ENCODE measurements at regions not wholly inside any gene's neighbourhood (a gene's known extent, or its start where the extent isn't known, plus 50 kb on each side); places are given as distances from the start of the nearest gene placed in this dataset.

DNA sequence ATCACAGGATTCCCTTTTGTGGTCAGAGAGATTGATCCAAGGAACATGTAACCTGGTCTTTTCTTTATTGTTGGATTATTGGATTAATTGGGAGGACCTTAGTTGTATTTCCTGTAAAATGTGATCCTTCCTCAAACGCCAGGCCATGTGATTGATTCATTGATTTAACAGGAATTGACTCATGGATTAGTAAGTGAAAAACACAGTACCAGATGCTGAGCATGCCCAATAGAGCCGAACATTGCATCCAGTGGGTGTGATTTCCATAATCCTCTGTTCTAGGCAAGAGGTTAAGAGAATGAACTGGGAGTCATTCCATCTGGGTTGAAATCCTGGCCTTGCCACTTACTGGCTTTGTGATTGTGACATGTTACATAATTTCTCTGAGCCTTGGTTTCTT is 522.3 kb downstream of the MAT2B start:
- no peak for FAIRE-seq
- Histone ChIP-seq H3K4me2 (ENCODE audit: control insufficient read depth, extremely low read depth, insufficient read depth, low read depth, low read length) (no peak overlapping the region), H2AFZ (ENCODE audit: control insufficient read depth, low read length) (no peak overlapping the region), H3K79me2 (ENCODE audit: control insufficient read depth, insufficient read depth, low read length) (no peaks in the 10 kb centered on the region), H3K4me3 (ENCODE audit: control insufficient read depth in 2 of 3, extremely low read depth in 1 of 3, insufficient read depth in 2 of 3, low read depth in 1 of 3, low read length in 3 of 3) (no peak overlapping the region), H3K4me1 (ENCODE audit: control insufficient read depth, extremely low read depth, insufficient read depth, low read length) (no peaks in the 10 kb centered on the region), H3K9me1 (ENCODE audit: control insufficient read depth, extremely low read depth, insufficient read depth, low read length) (no peaks in the 10 kb centered on the region), H3K9me3 (ENCODE audit: control insufficient read depth, low read depth, low read length) (no peaks in the 10 kb centered on the region), H3K9ac (ENCODE audit: control insufficient read depth, extremely low read depth, insufficient read depth, low read length) (no peak overlapping the region), H3K27ac (ENCODE audit: control insufficient read depth, insufficient read depth, low read length) (no peak overlapping the region), H3K27me3 (ENCODE audit: control insufficient read depth, extremely low read depth, insufficient read depth, low read length) (no peaks in the 10 kb centered on the region), H4K20me1 (ENCODE audit: control insufficient read depth, extremely low read depth, insufficient read depth, low read length) (no peaks in the 10 kb centered on the region), H3K36me3 (ENCODE audit: control insufficient read depth in 2 of 2, extremely low read depth in 1 of 2, insufficient read depth in 2 of 2, low read length in 2 of 2) (no peaks in the 10 kb centered on the region)
- dilution Hi-C loops (cut with MboI; ENCODE audit: extremely low pct_ligation_motif_present, low sequenced_read_pairs), result no loop called here
- DNase-seq (ENCODE audit: low read depth, low spot score), result no peak
- TF ChIP-seq, protein P1, sequence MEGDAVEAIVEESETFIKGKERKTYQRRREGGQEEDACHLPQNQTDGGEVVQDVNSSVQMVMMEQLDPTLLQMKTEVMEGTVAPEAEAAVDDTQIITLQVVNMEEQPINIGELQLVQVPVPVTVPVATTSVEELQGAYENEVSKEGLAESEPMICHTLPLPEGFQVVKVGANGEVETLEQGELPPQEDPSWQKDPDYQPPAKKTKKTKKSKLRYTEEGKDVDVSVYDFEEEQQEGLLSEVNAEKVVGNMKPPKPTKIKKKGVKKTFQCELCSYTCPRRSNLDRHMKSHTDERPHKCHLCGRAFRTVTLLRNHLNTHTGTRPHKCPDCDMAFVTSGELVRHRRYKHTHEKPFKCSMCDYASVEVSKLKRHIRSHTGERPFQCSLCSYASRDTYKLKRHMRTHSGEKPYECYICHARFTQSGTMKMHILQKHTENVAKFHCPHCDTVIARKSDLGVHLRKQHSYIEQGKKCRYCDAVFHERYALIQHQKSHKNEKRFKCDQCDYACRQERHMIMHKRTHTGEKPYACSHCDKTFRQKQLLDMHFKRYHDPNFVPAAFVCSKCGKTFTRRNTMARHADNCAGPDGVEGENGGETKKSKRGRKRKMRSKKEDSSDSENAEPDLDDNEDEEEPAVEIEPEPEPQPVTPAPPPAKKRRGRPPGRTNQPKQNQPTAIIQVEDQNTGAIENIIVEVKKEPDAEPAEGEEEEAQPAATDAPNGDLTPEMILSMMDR (optimal IDR thresholded peaks at IDR 0.05 in 1 of 3, IDR thresholded peaks at IDR 0.05 in 1 of 3, conservative IDR thresholded peaks at IDR 0.05 in 1 of 3; ENCODE audit: extremely low read depth in 1 of 3, insufficient read depth in 2 of 3, low read length in 3 of 3), result no peak
- TF ChIP-seq EZH2 (IDR thresholded peaks at IDR 0.05; ENCODE audit: low read length), result no peak

DNA sequence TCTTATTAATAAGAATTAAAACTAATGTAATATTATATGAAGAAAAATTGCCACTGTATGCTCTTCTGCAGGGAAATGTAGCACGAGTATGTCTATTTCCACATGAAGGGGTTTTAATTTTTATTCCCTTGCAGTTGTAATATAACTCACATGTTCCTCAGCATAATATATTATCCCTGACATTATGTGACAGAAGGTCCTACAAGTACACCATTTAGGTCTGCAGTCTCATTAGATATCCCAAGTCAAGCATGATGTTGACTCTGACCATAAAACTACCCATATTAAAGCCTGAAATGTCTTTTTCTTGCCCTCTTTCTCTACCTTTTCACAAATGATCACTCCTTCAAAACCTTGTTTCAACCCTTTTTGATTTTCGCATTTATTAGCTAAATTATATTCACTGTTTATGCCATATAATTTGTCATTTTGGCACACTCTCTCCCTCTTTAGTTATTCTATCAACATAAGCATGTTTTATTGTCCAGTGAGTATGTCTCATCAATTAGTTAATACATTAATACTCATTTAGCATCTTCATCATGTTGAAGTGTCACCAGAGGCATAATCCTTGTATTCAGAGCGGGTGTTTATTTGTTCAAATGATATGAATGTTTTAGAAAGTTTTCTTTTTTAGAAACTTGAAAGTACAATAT is 532.8 kb downstream of the MAT2B start:
- Histone ChIP-seq H3K4me3 (ENCODE audit: control insufficient read depth in 2 of 3, extremely low read depth in 1 of 3, insufficient read depth in 2 of 3, low read depth in 1 of 3, low read length in 3 of 3) (no peak overlapping the region), H4K20me1 (ENCODE audit: control insufficient read depth, extremely low read depth, insufficient read depth, low read length) (no peaks in the 10 kb centered on the region), H3K36me3 (ENCODE audit: control insufficient read depth in 2 of 2, extremely low read depth in 1 of 2, insufficient read depth in 2 of 2, low read length in 2 of 2) (no peaks in the 10 kb centered on the region), H2AFZ (ENCODE audit: control insufficient read depth, low read length) (no peak overlapping the region), H3K4me2 (ENCODE audit: control insufficient read depth, extremely low read depth, insufficient read depth, low read depth, low read length) (no peak overlapping the region), H3K4me1 (ENCODE audit: control insufficient read depth, extremely low read depth, insufficient read depth, low read length) (no peaks in the 10 kb centered on the region), H3K27me3 (ENCODE audit: control insufficient read depth, extremely low read depth, insufficient read depth, low read length) (no peaks in the 10 kb centered on the region), H3K9ac (ENCODE audit: control insufficient read depth, extremely low read depth, insufficient read depth, low read length) (no peak overlapping the region), H3K79me2 (ENCODE audit: control insufficient read depth, insufficient read depth, low read length) (no peaks in the 10 kb centered on the region), H3K27ac (ENCODE audit: control insufficient read depth, insufficient read depth, low read length) (no peak overlapping the region), H3K9me3 (ENCODE audit: control insufficient read depth, low read depth, low read length) (no peaks in the 10 kb centered on the region), H3K9me1 (ENCODE audit: control insufficient read depth, extremely low read depth, insufficient read depth, low read length) (no peaks in the 10 kb centered on the region)
- TF ChIP-seq, protein P1 (optimal IDR thresholded peaks at IDR 0.05 in 1 of 3, IDR thresholded peaks at IDR 0.05 in 1 of 3, conservative IDR thresholded peaks at IDR 0.05 in 1 of 3; ENCODE audit: extremely low read depth in 1 of 3, insufficient read depth in 2 of 3, low read length in 3 of 3), result no peak
- no peak for TF ChIP-seq EZH2 (IDR thresholded peaks at IDR 0.05; ENCODE audit: low read length)
- dilution Hi-C loops (cut with MboI; ENCODE audit: extremely low pct_ligation_motif_present, low sequenced_read_pairs), result no loop called here
- no peak for FAIRE-seq
- no peak for DNase-seq (ENCODE audit: low read depth, low spot score)

Measured in keratinocyte (primary cell).